ENCODE measurements at regions not wholly inside any gene's neighbourhood (a gene's known extent, or its start where the extent isn't known, plus 50 kb on each side); places are given as distances from the start of the nearest gene placed in this dataset.

DNA sequence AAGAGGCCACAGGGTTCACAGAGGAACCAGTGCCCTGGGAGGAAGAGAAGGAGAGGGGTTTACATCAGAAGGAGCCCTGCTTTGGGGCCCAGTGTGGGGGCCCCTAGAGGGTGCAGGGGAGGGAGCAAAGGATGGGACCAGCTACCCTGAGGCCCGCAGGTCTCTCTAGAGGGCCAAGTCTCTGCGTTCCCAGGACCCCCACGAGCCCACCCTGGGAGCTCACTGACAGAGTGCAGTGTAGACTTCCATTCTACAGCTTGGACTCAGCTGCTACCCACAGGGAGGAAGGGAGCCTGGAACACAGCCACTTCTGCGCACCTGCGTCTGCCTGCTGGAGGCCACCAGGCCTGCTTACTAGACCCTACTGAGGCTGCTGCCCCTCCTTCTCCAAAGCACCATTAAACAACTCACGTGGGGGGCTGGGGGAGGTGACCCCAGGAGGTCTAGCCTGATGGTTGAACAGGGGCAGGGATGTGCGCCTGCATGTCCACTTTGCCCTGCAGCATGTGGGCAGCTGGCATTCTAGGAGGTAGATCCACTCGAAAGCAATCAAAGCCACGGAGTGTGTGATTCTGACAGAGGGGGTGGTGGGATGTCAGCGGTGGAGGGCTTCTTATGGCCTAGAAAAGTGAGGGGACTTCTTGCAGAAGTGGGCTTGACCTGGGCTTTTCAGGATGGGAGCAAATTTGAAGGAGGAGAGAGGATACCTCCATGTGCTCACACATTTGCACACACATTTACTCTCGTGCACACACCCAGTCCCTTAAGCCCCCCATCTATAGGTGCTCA is 90.2 kb downstream of the ZFP36L2 start:
- no peaks in the 10 kb centered on the region for H3K9me3 ChIP-seq (replicated peaks; ENCODE audit: control insufficient read depth, insufficient read depth, low read length)
- H3K9me1 ChIP-seq (replicated peaks; ENCODE audit: control insufficient read depth, extremely low read depth, insufficient read depth, low read length) = no peaks in the 10 kb centered on the region
- POLR2A ChIA-PET = interaction anchor here (1.1 kb wide), 1 partner anchor 32 kb away, joined by 3 read pairs; no protein-coding TSS in a partner anchor
- H4K20me1 ChIP-seq (replicated peaks; ENCODE audit: control insufficient read depth, extremely low read depth, insufficient read depth, low read length) = no peaks in the 10 kb centered on the region
- dilution Hi-C loops (cut with MboI; ENCODE audit: extremely low pct_ligation_motif_present, low sequenced_read_pairs) (no loop called here), intact Hi-C loops (cut with micrococcal nuclease) (no loop called here)
- no peaks in the 10 kb centered on the region for H3K79me2 ChIP-seq (ENCODE audit: control insufficient read depth, insufficient read depth, low read length)
- no peak overlapping the region for H3K4me3 ChIP-seq (replicated peaks in 1 of 3; ENCODE audit: insufficient read depth in 1 of 3, low read depth in 1 of 3, low read length in 3 of 3)
- TF ChIP-seq FOS (IDR thresholded peaks at IDR 0.05; ENCODE audit: borderline replicate concordance, insufficient read depth, low read length) = no peak
- no peak for TF ChIP-seq EZH2 (IDR thresholded peaks at IDR 0.05; ENCODE audit: borderline replicate concordance, low read depth, low read length, severe bottlenecking)
- TF ChIP-seq, protein P1, sequence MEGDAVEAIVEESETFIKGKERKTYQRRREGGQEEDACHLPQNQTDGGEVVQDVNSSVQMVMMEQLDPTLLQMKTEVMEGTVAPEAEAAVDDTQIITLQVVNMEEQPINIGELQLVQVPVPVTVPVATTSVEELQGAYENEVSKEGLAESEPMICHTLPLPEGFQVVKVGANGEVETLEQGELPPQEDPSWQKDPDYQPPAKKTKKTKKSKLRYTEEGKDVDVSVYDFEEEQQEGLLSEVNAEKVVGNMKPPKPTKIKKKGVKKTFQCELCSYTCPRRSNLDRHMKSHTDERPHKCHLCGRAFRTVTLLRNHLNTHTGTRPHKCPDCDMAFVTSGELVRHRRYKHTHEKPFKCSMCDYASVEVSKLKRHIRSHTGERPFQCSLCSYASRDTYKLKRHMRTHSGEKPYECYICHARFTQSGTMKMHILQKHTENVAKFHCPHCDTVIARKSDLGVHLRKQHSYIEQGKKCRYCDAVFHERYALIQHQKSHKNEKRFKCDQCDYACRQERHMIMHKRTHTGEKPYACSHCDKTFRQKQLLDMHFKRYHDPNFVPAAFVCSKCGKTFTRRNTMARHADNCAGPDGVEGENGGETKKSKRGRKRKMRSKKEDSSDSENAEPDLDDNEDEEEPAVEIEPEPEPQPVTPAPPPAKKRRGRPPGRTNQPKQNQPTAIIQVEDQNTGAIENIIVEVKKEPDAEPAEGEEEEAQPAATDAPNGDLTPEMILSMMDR (IDR thresholded peaks at IDR 0.05; ENCODE audit: extremely low read depth in 1 of 2, insufficient read depth in 1 of 2, low read depth in 1 of 2, low read length in 2 of 2) = no peak
- TF ChIP-seq, protein P2, sequence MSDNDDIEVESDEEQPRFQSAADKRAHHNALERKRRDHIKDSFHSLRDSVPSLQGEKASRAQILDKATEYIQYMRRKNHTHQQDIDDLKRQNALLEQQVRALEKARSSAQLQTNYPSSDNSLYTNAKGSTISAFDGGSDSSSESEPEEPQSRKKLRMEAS (IDR thresholded peaks at IDR 0.05; ENCODE audit: insufficient read depth, insufficient read length) = no peak
- no peak for TF ChIP-seq GATA2 (IDR thresholded peaks at IDR 0.05; ENCODE audit: insufficient read depth, insufficient read length, low read depth, low read length)
- no peak for TF ChIP-seq JUN (IDR thresholded peaks at IDR 0.05; ENCODE audit: borderline replicate concordance, insufficient read depth, insufficient read length, low read depth)
- TF ChIP-seq POLR2AphosphoS5 (IDR thresholded peaks at IDR 0.05; ENCODE audit: insufficient read depth, low read depth, low read length) = no peak
- TF ChIP-seq MYC (IDR thresholded peaks at IDR 0.05; ENCODE audit: low read depth, low read length) = no peak
- no peak for TF ChIP-seq POLR2A (IDR thresholded peaks at IDR 0.05; ENCODE audit: low read depth, low read length)
- FAIRE-seq (no peak), DNase-seq (ENCODE audit: low read depth, low spot score) (no peak)
- no peak overlapping the region for H3K27ac ChIP-seq (ENCODE audit: insufficient read depth, low read depth, low read length)
- H3K27me3 ChIP-seq (ENCODE audit: control insufficient read depth in 2 of 2, insufficient read depth in 2 of 2, low read length in 2 of 2) = no peaks in the 10 kb centered on the region
- H3K4me1 ChIP-seq (ENCODE audit: control insufficient read depth, extremely low read depth, insufficient read depth, low read length) = peaks cover 12% of the 10 kb centered on the region
- no TSS peak for BruUV-seq (replicated peaks)
- H2AFZ ChIP-seq (ENCODE audit: low read depth, low read length) = no peak overlapping the region
- no peaks in the 10 kb centered on the region for H3K36me3 ChIP-seq (ENCODE audit: control insufficient read depth in 2 of 2, extremely low read depth in 1 of 2, insufficient read depth in 2 of 2, low read length in 2 of 2)
- no peak overlapping the region for H3K4me2 ChIP-seq (ENCODE audit: insufficient read depth, low read length)
- no peak overlapping the region for H3K9ac ChIP-seq (replicated peaks; ENCODE audit: extremely low read depth, insufficient read depth, low read length)
- CTCF ChIA-PET = interaction anchor here (1.0 to 2.0 kb wide), 3 partner anchors 12 to 349 kb away, joined by 3 to 5 read pairs (median 4); no protein-coding TSS in a partner anchor

All from endothelial cell of umbilical vein (primary cell).